GM23248 (cell line): ENCODE measurements at regions not wholly inside any gene's neighbourhood (a gene's known extent, or its start where the extent isn't known, plus 50 kb on each side); places are given as distances from the start of the nearest gene placed in this dataset.

Experiments
- DNase-seq: peaks from one replicate; pipeline ENCODE4 v3.0.0-alpha.2; 2015
- H2AFZ ChIP-seq: fragments of 200-600 bp; sonication (generic); 2 replicates; pipeline ENCODE4 v1.6.1; 2016; ENCODE audit warnings: antibody characterized with exemption
- H3F3A ChIP-seq: fragments of 200-600 bp; sonication (generic); 2 replicates; pipeline ENCODE4 v1.6.1; 2016; ENCODE audit warnings: mild to moderate bottlenecking, antibody characterized with exemption, mixed run types; ENCODE audit not compliant: insufficient read depth
- H3K27ac ChIP-seq: fragments of 200-600 bp; sonication (generic); 2 replicates; pipeline ENCODE4 v1.5.1; 2016; ENCODE audit warnings: mild to moderate bottlenecking
- H3K27me3 ChIP-seq: fragments of 200-600 bp; sonication (generic); replicated peaks from 2 replicates; pipeline ENCODE4 v1.6.1; 2016; ENCODE audit warnings: mild to moderate bottlenecking; ENCODE audit not compliant: insufficient read depth
- H3K36me3 ChIP-seq: fragments of 200-600 bp; sonication (generic); 2 replicates; pipeline ENCODE4 v1.6.1; 2016; ENCODE audit warnings: low read depth, mild to moderate bottlenecking
- H3K4me1 ChIP-seq: fragments of 200-600 bp; sonication (generic); 2 replicates; pipeline ENCODE4 v1.6.1; 2016; ENCODE audit warnings: mild to moderate bottlenecking; ENCODE audit not compliant: insufficient read depth
- H3K4me2 ChIP-seq: fragments of 200-600 bp; sonication (generic); one replicate; pipeline ENCODE4 v1.6.1; 2016; ENCODE audit warnings: mild to moderate bottlenecking; ENCODE audit not compliant: unreplicated experiment
- H3K4me3 ChIP-seq: fragments of 200-600 bp; sonication (generic); 2 replicates; pipeline ENCODE4 v1.5.1; 2016; ENCODE audit warnings: mild to moderate bottlenecking
- H3K79me2 ChIP-seq: fragments of 200-600 bp; sonication (generic); 2 replicates; pipeline ENCODE4 v1.6.1; 2016; ENCODE audit warnings: mild to moderate bottlenecking; ENCODE audit not compliant: insufficient read depth
- H3K9ac ChIP-seq: fragments of 200-600 bp; sonication (generic); 2 replicates; pipeline ENCODE4 v1.6.1; 2016; ENCODE audit warnings: mild to moderate bottlenecking
- H3K9me2 ChIP-seq: fragments of 200-600 bp; sonication (generic); 2 replicates; pipeline ENCODE4 v1.6.1; 2016; ENCODE audit warnings: mixed run types, mild to moderate bottlenecking, moderate library complexity; ENCODE audit not compliant: insufficient read depth
- H3K9me3 ChIP-seq: fragments of 200-600 bp; sonication (generic); one replicate; pipeline ENCODE4 v1.6.1; 2017; ENCODE audit warnings: low read depth
- H4K20me1 ChIP-seq: fragments of 200-600 bp; sonication (generic); 2 replicates; pipeline ENCODE4 v1.6.0; 2016; ENCODE audit not compliant: insufficient read depth
- EZH2 ChIP-seq: fragments of 200-600 bp; sonication (generic); IDR thresholded peaks from 2 replicates; pipeline ENCODE4 v1.6.1; 2018; ENCODE audit warnings: antibody characterized with exemption, mild to moderate bottlenecking; ENCODE audit not compliant: insufficient read depth, poor library complexity, severe bottlenecking
- EZH2phosphoT487 ChIP-seq: fragments of 200-600 bp; sonication (generic); IDR thresholded peaks from 2 replicates; pipeline ENCODE4 v1.6.1; 2018; ENCODE audit warnings: antibody characterized with exemption, moderate library complexity, mild to moderate bottlenecking, low read depth; ENCODE audit not compliant: insufficient read depth
- WGBS, 2 experiments: methylation state at CpG; one replicate each; pipeline ENCODE4 v1.1.6; 2015 to 2017; ENCODE audit warnings: low lambda C conversion rate in 2 of 2, low coverage in 1 of 2; ENCODE audit errors: missing lambda C conversion rate in 2 of 2; 5-methylcytosine and 5-hydroxymethylcytosine counted together
- in situ Hi-C: fragments of 300-500 bp; cut with MboI; formaldehyde crosslinking; loops from 2 replicates; pipeline ENCODE4 v1.15.0; 2020

GRCh38 chr1:148357037-148357436 is 126.1 kb downstream of the PPIAL4G start:
- in situ Hi-C loops: loop anchor here (25.0 kb wide), 1 partner anchor 180 kb away; no protein-coding TSS in a partner anchor
- Histone ChIP-seq H3K36me3 (no peaks in the 10 kb centered on the region), H2AFZ (no peak overlapping the region), H3K27me3 (peaks cover 20% of the 10 kb centered on the region), H4K20me1 (no peaks in the 10 kb centered on the region), H3K4me1 (no peaks in the 10 kb centered on the region; the same call in 1 of the 2 replicates), H3K4me3 (no peak overlapping the region), H3K79me2 (no peaks in the 10 kb centered on the region), H3F3A (no peaks in the 10 kb centered on the region), H3K9me3 (no peaks in the 10 kb centered on the region), H3K9me2 (no peaks in the 10 kb centered on the region), H3K4me2 (no peak overlapping the region), H3K9ac (no peak overlapping the region), H3K27ac (no peak overlapping the region)
- TF ChIP-seq EZH2 (no peak), EZH2phosphoT487 (no peak)
- DNase-seq: no peak
- 48 to 50% methylated on average over 1 of the region's 1 CpG for WGBS, 2 experiments

GRCh38 chr1:148355976-148356375 is 127.1 kb downstream of the PPIAL4G start:
- Histone ChIP-seq H3K36me3 (no peaks in the 10 kb centered on the region), H3K79me2 (no peaks in the 10 kb centered on the region), H3K27me3 (peaks cover 30% of the 10 kb centered on the region), H3K9ac (no peak overlapping the region), H3K9me3 (no peaks in the 10 kb centered on the region), H4K20me1 (no peaks in the 10 kb centered on the region), H2AFZ (no peak overlapping the region), H3K4me2 (no peak overlapping the region), H3K9me2 (no peaks in the 10 kb centered on the region), H3K4me3 (no peak overlapping the region), H3K27ac (no peak overlapping the region), H3F3A (no peaks in the 10 kb centered on the region), H3K4me1 (no peaks in the 10 kb centered on the region)
- TF ChIP-seq EZH2phosphoT487: no peak
- no peak for TF ChIP-seq EZH2
- 58 to 67% methylated on average over 2 of the region's 2 CpGs for WGBS, 2 experiments
- DNase-seq: peak; percentile 56
- in situ Hi-C loops: loop anchor here (25.0 kb wide), 1 partner anchor 181 kb away; no protein-coding TSS in a partner anchor

GRCh38 chr1:148354913-148355308 is 128.2 kb downstream of the PPIAL4G start:
- Histone ChIP-seq H3F3A (no peaks in the 10 kb centered on the region), H3K27me3 (peaks cover 40% of the 10 kb centered on the region), H3K27ac (no peak overlapping the region), H3K9me2 (no peaks in the 10 kb centered on the region), H2AFZ (no peak overlapping the region), H3K79me2 (no peaks in the 10 kb centered on the region), H3K9ac (no peak overlapping the region), H3K4me2 (no peak overlapping the region), H3K9me3 (no peaks in the 10 kb centered on the region), H3K36me3 (no peaks in the 10 kb centered on the region), H4K20me1 (no peaks in the 10 kb centered on the region), H3K4me3 (no peak overlapping the region), H3K4me1 (no peaks in the 10 kb centered on the region)
- TF ChIP-seq EZH2phosphoT487 (no peak), EZH2 (no peak)
- in situ Hi-C loops: loop anchor here (25.0 kb wide), 1 partner anchor 182 kb away; no protein-coding TSS in a partner anchor
- no peak for DNase-seq
- WGBS, 2 experiments: 67 to 68% methylated on average over 15 of the region's 15 CpGs

GRCh38 chr1:148354284-148354912 is 128.7 kb downstream of the PPIAL4G start:
- no peak overlapping the region for H3K9ac ChIP-seq
- H3K4me3 ChIP-seq: no peak overlapping the region

More at GRCh38 chr1:148354284-148354912, 128.7 kb downstream of the PPIAL4G start:
- Histone ChIP-seq H3K9me2 (no peaks in the 10 kb centered on the region), H3K4me1 (no peaks in the 10 kb centered on the region), H3K27ac (no peak overlapping the region), H3K9me3 (no peaks in the 10 kb centered on the region), H3K4me2 (no peak overlapping the region), H2AFZ (no peak overlapping the region), H4K20me1 (no peaks in the 10 kb centered on the region), H3K36me3 (no peaks in the 10 kb centered on the region), H3K79me2 (no peaks in the 10 kb centered on the region), H3F3A (no peaks in the 10 kb centered on the region), H3K27me3 (peaks cover 45% of the 10 kb centered on the region)
- no peak for DNase-seq
- no peak for TF ChIP-seq EZH2
- no peak for TF ChIP-seq EZH2phosphoT487
- in situ Hi-C loops: loop anchor here (25.0 kb wide), 1 partner anchor 183 kb away; no protein-coding TSS in a partner anchor
- WGBS, 2 experiments: 26 to 29% methylated on average over 34 to 36 of the region's 36 CpGs
